Naive thymus-derived CD4-positive, alpha-beta T cell (primary cell): ENCODE measurements at regions not wholly inside any gene's neighbourhood (a gene's known extent, or its start where the extent isn't known, plus 50 kb on each side); places are given as distances from the start of the nearest gene placed in this dataset.

Experiments used
- ATAC-seq: fragments of 150-1000 bp; cut with Tn5 transposase; 2 replicates; pipeline ENCODE4 v1.10.0; 2021; ENCODE audit warnings: mild to moderate bottlenecking, moderate library complexity
- CTCF ChIA-PET: fragments of 350-600 bp; sonication (Branson Sonifier 250); formaldehyde crosslinking; loops from one replicate; lab custom pipeline; 2021; ENCODE audit warnings: antibody characterized with exemption; lab: Charles Lee
- POLR2A ChIA-PET: fragments of 350-600 bp; sonication (Branson Sonifier 250); formaldehyde crosslinking; loops from one replicate; lab custom pipeline; 2021; ENCODE audit warnings: antibody characterized with exemption, inconsistent platforms; lab: Charles Lee
- DNase-seq, 9 donors: peaks; one replicate each; pipeline versions ENCODE4 v3.0.0 to v3.0.0-alpha.2; 2020 to 2022; ENCODE audit warnings: mixed read lengths in 1 of 9
- H3K27ac ChIP-seq: one replicate; pipeline ENCODE4 v1.7.0; 2013; ENCODE audit warnings: mild to moderate bottlenecking, low read depth, low read length, moderate library complexity
- H3K27me3 ChIP-seq, 2 donors: one replicate each; pipeline ENCODE4 v1.7.0; 2013; ENCODE audit warnings: low read length in 2 of 2, mild to moderate bottlenecking in 2 of 2, moderate library complexity in 2 of 2; ENCODE audit not compliant: control insufficient read depth in 2 of 2, insufficient read depth in 2 of 2
- H3K36me3 ChIP-seq, 3 experiments: 1 replicate in 2 of 3; 2 replicates in 1 of 3; pipeline ENCODE4 v1.7.0; 2013; ENCODE audit warnings: low read length in 3 of 3, mild to moderate bottlenecking in 3 of 3, moderate library complexity in 1 of 3; ENCODE audit not compliant: insufficient read depth in 3 of 3, control insufficient read depth in 2 of 3
- H3K4me1 ChIP-seq, 2 donors: one replicate each; pipeline ENCODE4 v1.7.0; 2013; ENCODE audit warnings: low read length in 2 of 2, mild to moderate bottlenecking in 2 of 2, moderate library complexity in 1 of 2; ENCODE audit not compliant: control insufficient read depth in 2 of 2, insufficient read depth in 2 of 2
- H3K4me3 ChIP-seq: 2 replicates; pipeline ENCODE4 v1.7.0; 2013; ENCODE audit warnings: mild to moderate bottlenecking, low read length
- H3K9me3 ChIP-seq, 3 experiments: 1 replicate in 2 of 3; 2 replicates in 1 of 3; pipeline ENCODE4 v1.7.0; 2013; ENCODE audit warnings: low read length in 3 of 3; ENCODE audit not compliant: control insufficient read depth in 2 of 3
- H3K27ac Mint-ChIP-seq, 9 donors: one replicate each; pipeline ENCODE4 v1.8.0; 2020 to 2022; ENCODE audit warnings: mixed read lengths in 9 of 9, mild to moderate bottlenecking in 8 of 9, moderate library complexity in 5 of 9, inconsistent platforms in 2 of 9
- H3K27me3 Mint-ChIP-seq, 5 donors: one replicate each; pipeline ENCODE4 v1.8.0; 2021 to 2022; ENCODE audit warnings: mixed read lengths in 5 of 5, mild to moderate bottlenecking in 1 of 5
- H3K36me3 Mint-ChIP-seq, 5 donors: one replicate each; pipeline ENCODE4 v1.8.0; 2020 to 2022; ENCODE audit warnings: mixed read lengths in 5 of 5, mild to moderate bottlenecking in 3 of 5, inconsistent platforms in 1 of 5
- H3K4me1 Mint-ChIP-seq, 7 donors: one replicate each; pipeline ENCODE4 v1.8.0; 2020 to 2022; ENCODE audit warnings: mixed read lengths in 7 of 7, mild to moderate bottlenecking in 3 of 7, inconsistent platforms in 1 of 7
- H3K4me3 Mint-ChIP-seq, 10 donors: one replicate each; pipeline ENCODE4 v1.8.0; 2020 to 2022; ENCODE audit warnings: mild to moderate bottlenecking in 10 of 10, mixed read lengths in 10 of 10, moderate library complexity in 6 of 10, inconsistent platforms in 2 of 10
- H3K9me3 Mint-ChIP-seq, 11 donors: one replicate each; pipeline ENCODE4 v1.8.0; 2020 to 2022; ENCODE audit warnings: mixed read lengths in 11 of 11, mild to moderate bottlenecking in 4 of 11, inconsistent platforms in 1 of 11, moderate library complexity in 1 of 11
- intact Hi-C, 2 donors: fragments of 100-400 bp; cut with micrococcal nuclease; formaldehyde crosslinking; loops; one replicate each; pipeline ENCODE4 v1.15.1; 2023

DNA sequence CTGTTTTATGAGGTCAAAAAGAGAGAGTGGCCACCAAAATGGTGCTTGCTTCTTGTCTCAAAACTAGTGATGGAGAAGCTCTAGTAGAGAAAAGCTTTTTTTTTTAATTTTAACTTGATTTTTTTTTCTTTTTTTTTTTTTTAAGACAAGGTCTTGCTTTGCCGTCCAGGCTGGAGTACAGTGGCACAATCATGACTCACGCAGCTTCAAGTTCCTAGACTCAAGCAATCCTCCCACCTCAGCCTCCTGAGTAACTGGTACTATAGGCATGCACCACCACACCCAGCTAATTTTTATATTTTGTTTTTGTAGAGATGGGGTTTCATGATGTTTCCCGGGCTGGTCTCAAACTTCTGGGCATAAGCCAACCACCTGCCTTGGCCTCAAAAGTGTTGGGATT is 279.0 kb downstream of the TBC1D4 start:
- Histone ChIP-seq H3K27ac (no peak overlapping the region), H3K36me3 (no peaks in the 10 kb centered on the region), H3K4me1 (no peaks in the 10 kb centered on the region), H3K27me3 (no peaks in the 10 kb centered on the region), H3K4me3 (no peak overlapping the region), H3K9me3 (peaks cover 0 to 5% (median 0%) of the 10 kb centered on the region in 3 experiments)
- Mint-ChIP-seq H3K27me3 (peaks cover 8 to 17% (median 14%) of the 10 kb centered on the region in 5 donors), H3K27ac (no peak overlapping the region), H3K4me1 (no peaks in the 10 kb centered on the region), H3K36me3 (peaks cover 0 to 6% (median 5%) of the 10 kb centered on the region in 5 donors), H3K4me3 (no peak overlapping the region), H3K9me3 (peaks cover 0 to 16% (median 9%) of the 10 kb centered on the region in 11 donors)
- CTCF ChIA-PET, result interaction anchor here (1.7 kb wide), 1 partner anchor 17 kb away, joined by 4 read pairs; no protein-coding TSS in a partner anchor
- no peak for ATAC-seq
- intact Hi-C loops, result no loop called here
- POLR2A ChIA-PET, result no interaction called here
- DNase-seq, result no peak

DNA sequence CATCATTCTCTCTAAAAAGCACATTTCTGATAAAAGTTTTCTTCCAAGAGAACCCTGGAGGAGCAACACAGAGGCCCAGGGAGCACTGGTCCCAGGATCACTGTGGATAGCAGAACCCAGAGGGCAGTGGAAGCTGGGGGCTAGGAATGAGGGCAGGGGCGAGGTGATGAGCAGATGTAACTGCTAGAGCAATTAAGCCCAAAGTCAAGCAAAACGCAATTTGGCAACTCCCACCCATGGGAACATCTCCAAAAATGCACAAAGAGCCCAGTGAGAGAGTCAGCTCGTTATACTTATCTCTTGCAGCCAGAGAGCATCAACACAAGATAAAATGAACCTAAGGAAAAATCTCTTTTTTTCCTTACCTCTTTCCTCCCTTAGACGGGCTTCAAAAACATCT is 284.2 kb downstream of the TBC1D4 start:
- ChIA-PET CTCF (no interaction called here), POLR2A (no interaction called here)
- Mint-ChIP-seq H3K27me3 (peaks cover 11 to 37% (median 30%) of the 10 kb centered on the region in 5 donors), H3K36me3 (no peaks in the 10 kb centered on the region), H3K9me3 (peaks cover 0 to 1% (median 0%) of the 10 kb centered on the region in 11 donors), H3K4me1 (no peaks in the 10 kb centered on the region), H3K27ac (no peak overlapping the region), H3K4me3 (no peak overlapping the region)
- DNase-seq, result no peak
- no peaks in the 10 kb centered on the region for H3K9me3 ChIP-seq
- no peak overlapping the region for H3K27ac ChIP-seq
- H3K4me3 ChIP-seq, result no peak overlapping the region
- no peak for ATAC-seq
- intact Hi-C loops, result no loop called here
- no peaks in the 10 kb centered on the region for H3K27me3 ChIP-seq
- no peaks in the 10 kb centered on the region for H3K4me1 ChIP-seq
- no peaks in the 10 kb centered on the region for H3K36me3 ChIP-seq

- H3K9me3 Mint-ChIP-seq, result peaks cover 0 to 4% (median 0%) of the 10 kb centered on the region in 11 donors
- no peaks in the 10 kb centered on the region for H3K36me3 ChIP-seq
- no peak for DNase-seq
- peaks cover 11 to 36% (median 30%) of the 10 kb centered on the region in 5 donors for H3K27me3 Mint-ChIP-seq
- H3K4me1 Mint-ChIP-seq, result no peaks in the 10 kb centered on the region
- no peaks in the 10 kb centered on the region for H3K27me3 ChIP-seq
- H3K27ac ChIP-seq, result no peak overlapping the region
- H3K4me3 ChIP-seq, result no peak overlapping the region
- no peaks in the 10 kb centered on the region for H3K9me3 ChIP-seq
- intact Hi-C loops, result no loop called here
- H3K27ac Mint-ChIP-seq, result no peak overlapping the region
- ATAC-seq, result no peak
- H3K4me1 ChIP-seq, result no peaks in the 10 kb centered on the region
- CTCF ChIA-PET, result no interaction called here
- H3K36me3 Mint-ChIP-seq, result no peaks in the 10 kb centered on the region
- H3K4me3 Mint-ChIP-seq, result no peak overlapping the region
- POLR2A ChIA-PET, result no interaction called here
These were observed 285.7 kb downstream of the TBC1D4 start for GRCh38 chr13:75196147-75196837.

DNA sequence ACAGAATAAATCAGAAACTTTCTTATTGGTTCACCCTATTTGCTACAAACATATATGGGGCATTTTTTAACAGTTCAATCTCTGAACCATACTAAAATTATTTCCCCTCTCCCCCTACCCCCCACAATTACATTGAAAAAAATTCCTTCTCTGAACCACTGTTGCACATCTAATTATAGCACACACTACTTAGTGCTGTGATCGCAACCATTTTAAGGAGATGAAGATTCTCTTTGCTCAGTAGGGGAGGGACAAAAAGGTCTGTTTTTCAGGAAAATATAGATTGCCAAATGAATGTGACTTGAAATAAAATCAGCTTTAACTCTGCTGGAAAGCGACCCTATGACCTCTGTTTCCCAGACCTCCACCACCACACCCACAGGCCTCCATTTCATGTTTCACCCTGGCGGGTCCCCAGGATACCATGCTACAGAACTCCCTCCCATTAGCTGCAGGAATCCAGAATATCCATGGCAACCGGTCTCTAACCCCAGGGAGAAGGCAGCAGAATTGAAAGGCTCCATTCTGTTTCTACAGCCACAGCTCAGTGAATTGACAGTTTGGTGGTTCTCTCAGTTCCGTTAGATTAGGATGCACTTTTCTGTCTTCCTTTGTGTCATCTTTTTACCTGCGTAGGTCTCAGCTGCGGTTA is 286.3 kb downstream of the TBC1D4 start:
- DNase-seq, result no peak
- CTCF ChIA-PET, result no interaction called here

GRCh38 chr13:75194717-75195462 is 287.1 kb downstream of the TBC1D4 start:
- Mint-ChIP-seq H3K27ac (no peak overlapping the region), H3K9me3 (peaks cover 0 to 2% (median 0%) of the 10 kb centered on the region in 11 donors), H3K4me1 (no peaks in the 10 kb centered on the region), H3K4me3 (no peak overlapping the region), H3K27me3 (peaks cover 10 to 36% (median 29%) of the 10 kb centered on the region in 5 donors), H3K36me3 (no peaks in the 10 kb centered on the region)
- CTCF ChIA-PET, result no interaction called here
- ATAC-seq (no peak), DNase-seq (no peak)
- Histone ChIP-seq H3K9me3 (no peaks in the 10 kb centered on the region), H3K4me3 (no peak overlapping the region), H3K27ac (no peak overlapping the region), H3K36me3 (no peaks in the 10 kb centered on the region), H3K27me3 (no peaks in the 10 kb centered on the region), H3K4me1 (no peaks in the 10 kb centered on the region)
- intact Hi-C loops, result no loop called here
- POLR2A ChIA-PET, result no interaction called here

More for the DNA sequence above, 286.3 kb downstream of the TBC1D4 start:
- peaks cover 11 to 36% (median 30%) of the 10 kb centered on the region in 5 donors for H3K27me3 Mint-ChIP-seq
- Histone ChIP-seq H3K4me3 (no peak overlapping the region), H3K4me1 (no peaks in the 10 kb centered on the region), H3K9me3 (no peaks in the 10 kb centered on the region), H3K36me3 (no peaks in the 10 kb centered on the region), H3K27me3 (no peaks in the 10 kb centered on the region), H3K27ac (no peak overlapping the region)
- ATAC-seq, result no peak
- POLR2A ChIA-PET, result no interaction called here
- H3K4me1 Mint-ChIP-seq, result no peaks in the 10 kb centered on the region
- H3K36me3 Mint-ChIP-seq, result no peaks in the 10 kb centered on the region
- no peak overlapping the region for H3K4me3 Mint-ChIP-seq
- intact Hi-C loops, result no loop called here
- peaks cover 0 to 2% (median 0%) of the 10 kb centered on the region in 11 donors for H3K9me3 Mint-ChIP-seq
- H3K27ac Mint-ChIP-seq, result no peak overlapping the region

GRCh38 chr13:75186379-75186778 is 295.6 kb downstream of the TBC1D4 start:
- Histone ChIP-seq H3K27me3 (no peaks in the 10 kb centered on the region), H3K9me3 (no peaks in the 10 kb centered on the region), H3K36me3 (no peaks in the 10 kb centered on the region), H3K4me3 (no peak overlapping the region), H3K4me1 (no peaks in the 10 kb centered on the region), H3K27ac (no peak overlapping the region)
- H3K9me3 Mint-ChIP-seq, result peaks cover 0 to 26% (median 17%) of the 10 kb centered on the region in 11 donors
- peaks cover 0 to 13% (median 5%) of the 10 kb centered on the region in 5 donors for H3K36me3 Mint-ChIP-seq
- no peaks in the 10 kb centered on the region for H3K4me1 Mint-ChIP-seq
- intact Hi-C loops, result no loop called here
- ChIA-PET POLR2A (no interaction called here), CTCF (no interaction called here)
- H3K27ac Mint-ChIP-seq, result no peak overlapping the region
- ATAC-seq, result no peak
- H3K27me3 Mint-ChIP-seq, result peaks cover 0 to 33% (median 20%) of the 10 kb centered on the region in 5 donors
- H3K4me3 Mint-ChIP-seq, result no peak overlapping the region
- DNase-seq, result no peak
